ENCODE measurements at regions not wholly inside any gene's neighbourhood (a gene's known extent, or its start where the extent isn't known, plus 50 kb on each side); places are given as distances from the start of the nearest gene placed in this dataset.

GRCh38 chr17:6323626-6324356 lies 111.1 kb downstream of the AIPL1 start:
- ATAC-seq = no peak

DNA sequence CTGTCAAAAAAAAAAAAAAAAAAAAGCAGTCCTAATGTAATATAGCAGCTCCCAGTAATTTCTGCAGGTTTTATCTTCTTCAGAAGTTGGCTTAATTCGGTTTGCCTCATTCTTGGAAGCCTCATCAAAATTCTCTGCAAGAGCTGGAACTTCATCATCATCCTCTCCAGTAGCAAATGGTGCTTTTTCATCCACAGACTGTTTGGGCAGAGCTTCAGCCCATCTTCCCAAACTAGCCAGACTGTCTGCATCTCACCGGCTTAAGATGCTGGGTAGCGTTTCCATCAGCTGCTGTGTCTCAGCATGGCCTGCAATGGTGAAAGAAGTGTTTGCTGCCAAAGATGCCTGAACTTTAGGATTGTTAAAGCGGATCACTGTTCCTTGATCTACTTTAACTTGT lies 112.6 kb downstream of the AIPL1 start:
- no peak for ATAC-seq

GRCh38 chr17:6314311-6314710 lies 120.6 kb downstream of the AIPL1 start:
- ATAC-seq = no peak

- ATAC-seq = no peak
Observed at GRCh38 chr17:6313835-6314234, 121.1 kb downstream of the AIPL1 start.

DNA sequence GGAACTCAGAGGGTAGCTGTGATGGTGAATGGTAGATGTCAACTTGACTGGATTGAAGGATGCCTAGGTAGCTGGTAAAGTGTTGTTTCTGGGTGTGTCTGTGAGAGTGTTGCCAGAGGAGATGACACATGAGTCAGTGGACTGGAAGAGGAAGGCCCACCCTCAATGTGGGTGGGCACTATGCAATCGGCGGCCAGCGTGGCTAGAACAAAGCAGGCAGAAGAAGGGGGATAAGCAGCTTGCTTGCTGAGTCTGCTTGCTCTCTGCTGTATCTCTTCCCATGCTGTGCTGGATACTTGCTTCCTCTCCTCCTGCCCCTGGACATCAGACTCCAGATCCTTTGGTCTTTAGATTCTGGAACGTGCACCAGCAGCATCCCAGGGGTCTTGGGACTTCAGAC lies 128.1 kb downstream of the AIPL1 start:
- ATAC-seq = no peak

DNA sequence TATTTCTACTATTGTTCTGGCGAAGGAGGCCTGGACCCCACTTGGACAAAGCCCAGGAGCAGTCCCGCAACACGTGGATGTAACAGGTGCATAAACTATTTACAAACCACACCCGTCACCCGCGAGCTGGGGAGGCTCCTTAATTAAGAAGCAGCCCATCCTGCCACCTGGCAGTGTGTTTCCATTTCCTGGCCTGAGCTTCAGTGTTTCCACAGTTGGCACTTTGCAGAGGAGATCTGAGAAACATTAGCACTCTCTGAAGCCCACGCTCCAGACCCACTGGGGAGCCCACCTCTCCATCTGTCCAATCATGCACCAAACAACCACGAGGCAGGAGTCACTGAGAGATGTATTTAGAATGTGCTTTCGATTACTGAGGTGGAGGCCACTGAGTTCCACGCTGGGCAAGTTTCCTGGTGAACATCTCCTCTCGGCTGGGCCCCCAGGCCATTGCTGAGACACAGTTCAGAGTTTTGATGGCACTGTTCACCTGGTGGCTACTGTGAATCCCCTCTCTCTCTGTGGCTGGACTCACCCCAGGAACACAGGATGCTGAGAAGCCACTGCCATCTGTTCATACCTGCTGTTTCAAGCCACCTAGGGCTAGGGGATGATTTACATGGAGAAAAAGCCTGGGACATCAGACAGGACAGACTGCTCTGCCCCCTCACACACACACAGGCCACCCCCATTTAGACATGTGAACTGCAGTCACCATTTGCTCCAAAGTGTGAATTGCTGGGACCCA lies 129.1 kb downstream of the AIPL1 start:
- ATAC-seq = no peak

DNA sequence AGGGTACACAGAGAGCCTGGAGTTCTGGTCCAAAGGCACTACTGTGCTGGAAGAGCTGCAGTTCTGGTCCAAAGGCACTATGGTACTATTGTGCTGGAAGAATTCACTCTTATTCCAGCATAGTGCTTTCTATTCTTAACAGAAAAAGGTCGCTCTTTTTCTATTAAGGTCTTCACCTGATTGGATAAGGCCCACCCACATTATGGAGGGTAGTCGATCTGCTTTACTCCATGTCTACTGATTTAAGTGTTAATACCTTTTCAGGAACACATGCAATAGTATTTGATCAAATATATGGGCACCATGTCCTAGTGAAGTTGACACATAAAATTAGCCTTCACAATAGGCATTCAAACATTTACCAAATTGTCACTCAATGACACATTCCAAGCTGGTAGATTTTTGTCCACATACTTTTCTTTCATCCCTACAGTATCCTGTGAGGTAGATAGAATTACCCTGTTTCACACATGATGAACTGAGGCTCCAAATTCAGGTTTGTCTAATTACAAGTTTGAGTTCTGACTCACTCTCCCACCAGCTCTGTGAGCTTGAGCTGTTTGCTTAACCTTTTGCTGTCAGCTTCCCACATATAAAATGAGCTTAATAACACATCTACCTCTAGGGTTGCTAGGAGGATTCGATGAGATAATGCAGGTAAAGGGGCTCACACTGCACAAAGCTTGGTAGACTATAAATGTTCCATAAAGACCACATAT lies 129.9 kb downstream of the AIPL1 start:
- ATAC-seq = no peak

- no peak for ATAC-seq
Observed at GRCh38 chr17:6303664-6304063, 131.3 kb downstream of the AIPL1 start.

DNA sequence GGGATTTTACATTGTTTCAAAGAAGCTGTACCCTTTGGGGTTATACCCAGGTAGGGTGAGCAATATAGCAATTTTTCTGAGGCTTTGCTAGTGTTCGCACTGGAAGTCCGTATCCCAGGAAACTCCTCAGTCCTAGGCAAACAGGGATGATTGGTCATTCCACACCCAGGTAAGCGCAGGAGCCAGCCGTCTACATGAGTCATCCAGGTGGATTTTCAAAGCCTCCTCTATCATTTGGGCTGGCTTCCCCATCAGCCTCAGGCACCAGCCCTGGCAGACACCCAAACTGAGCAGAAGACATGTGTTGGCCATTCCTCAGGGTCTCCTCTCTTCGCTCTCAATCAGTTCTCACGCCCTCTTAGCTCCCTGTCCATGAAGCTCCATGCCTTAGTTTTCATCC lies 135.6 kb downstream of the AIPL1 start:
- ATAC-seq = no peak

DNA sequence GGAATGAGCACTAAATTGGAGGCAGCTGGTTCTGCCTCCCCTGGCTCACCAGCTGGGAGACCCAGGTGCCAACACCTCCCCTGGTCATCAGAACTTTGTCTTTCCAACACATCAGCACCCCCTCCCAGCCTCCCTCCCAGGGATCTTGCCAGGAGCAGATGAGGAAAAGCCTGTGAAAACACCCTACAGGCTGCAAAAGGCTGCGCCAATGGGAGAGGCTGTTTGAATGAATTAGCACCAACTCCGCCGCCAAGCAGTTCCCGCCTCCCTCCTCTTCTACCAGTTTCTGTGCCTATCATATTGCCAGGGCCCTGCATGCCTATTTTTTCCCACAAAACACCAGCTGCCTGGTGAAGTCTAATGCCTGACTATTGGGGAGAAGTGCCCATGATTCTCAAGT lies 137.0 kb downstream of the AIPL1 start:
- no peak for ATAC-seq

DNA sequence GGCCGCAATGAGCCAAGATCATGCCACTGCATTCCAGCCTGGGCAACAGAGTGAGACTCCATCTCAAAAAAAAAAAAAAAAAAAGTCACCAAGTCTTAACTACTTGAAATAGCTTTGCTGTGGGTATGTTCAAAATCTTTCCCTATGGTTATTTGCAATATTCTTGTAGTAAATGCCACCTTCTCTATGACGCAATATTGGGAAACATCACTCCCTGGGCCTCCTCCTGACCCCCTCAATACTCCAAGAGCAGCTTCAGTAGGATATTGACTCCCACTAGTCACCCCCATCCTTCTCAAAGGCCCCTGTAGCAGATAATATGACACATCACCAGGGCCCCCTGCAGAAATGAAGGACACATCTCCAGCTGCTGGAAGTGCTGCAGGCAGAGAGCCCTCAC lies 137.8 kb downstream of the AIPL1 start:
- ATAC-seq = no peak

GRCh38 chr17:6290488-6291196 lies 144.3 kb downstream of the AIPL1 start:
- ATAC-seq = no peak

DNA sequence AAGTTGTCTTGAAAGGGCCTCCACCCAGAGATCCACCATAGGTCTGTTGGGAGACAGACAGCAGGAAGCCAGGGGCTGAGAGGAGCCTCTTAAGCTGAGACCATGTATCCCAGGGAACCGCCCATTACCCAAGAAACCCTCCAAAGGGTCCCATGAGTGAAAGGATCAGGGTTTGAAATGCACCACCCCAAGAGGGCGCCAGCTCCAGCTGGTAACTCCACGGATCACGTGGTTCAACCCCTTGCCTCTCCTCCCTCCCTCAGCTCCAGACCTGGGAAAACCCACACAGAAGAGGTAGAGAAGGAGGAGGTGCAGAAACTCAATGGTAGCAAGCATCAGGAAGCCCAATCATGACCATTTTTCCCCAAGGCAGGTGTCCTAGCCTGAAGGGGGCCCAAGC lies 148.7 kb downstream of the AIPL1 start:
- no peak for ATAC-seq

DNA sequence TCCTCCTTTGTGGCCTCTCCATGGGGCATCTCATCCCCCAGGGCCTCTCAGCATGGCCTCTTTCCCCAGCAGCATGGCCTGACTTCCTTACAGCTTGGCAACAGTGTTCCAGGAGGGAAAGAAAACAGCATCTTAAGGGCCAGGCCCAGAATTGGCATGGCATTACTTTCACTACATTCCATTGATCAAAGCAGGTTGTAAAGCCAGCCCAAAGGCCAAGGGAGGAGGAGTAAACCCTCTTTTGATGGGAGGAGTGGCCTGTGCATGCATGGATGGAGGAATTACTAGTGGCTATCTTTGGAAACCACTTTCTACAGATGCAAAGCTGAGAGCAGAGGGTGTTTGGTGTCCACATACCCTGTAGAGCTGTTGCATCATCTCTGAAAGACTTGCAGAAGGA lies 149.4 kb downstream of the AIPL1 start:
- no peak for ATAC-seq

DNA sequence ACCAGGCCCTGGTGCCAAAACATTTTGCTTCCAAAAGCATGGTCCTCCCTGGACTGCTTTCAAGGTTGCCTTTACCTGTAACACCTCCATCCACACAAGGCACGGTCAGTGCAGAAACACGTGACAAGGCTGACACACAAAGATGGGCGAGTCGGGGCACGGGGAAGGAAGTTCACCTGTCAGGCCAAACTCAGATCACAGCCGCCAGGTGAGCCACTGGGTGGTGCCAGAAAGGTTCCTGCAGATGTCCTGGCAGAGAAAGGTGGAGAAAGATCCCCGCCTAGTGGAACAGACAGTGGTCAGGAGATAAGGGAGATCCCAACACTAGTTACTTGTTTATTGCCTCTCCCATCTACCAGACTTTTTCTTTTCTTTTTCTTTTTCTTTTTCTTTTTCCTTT lies 155.3 kb downstream of the AIPL1 start:
- no peak for ATAC-seq

- ATAC-seq = no peak
Observed at GRCh38 chr17:6278376-6278775, 156.5 kb downstream of the AIPL1 start.

- no peak for ATAC-seq
Observed at GRCh38 chr17:6276711-6277110, 158.2 kb downstream of the AIPL1 start.

GRCh38 chr17:6274310-6274709 lies 160.6 kb downstream of the AIPL1 start:
- no peak for ATAC-seq

DNA sequence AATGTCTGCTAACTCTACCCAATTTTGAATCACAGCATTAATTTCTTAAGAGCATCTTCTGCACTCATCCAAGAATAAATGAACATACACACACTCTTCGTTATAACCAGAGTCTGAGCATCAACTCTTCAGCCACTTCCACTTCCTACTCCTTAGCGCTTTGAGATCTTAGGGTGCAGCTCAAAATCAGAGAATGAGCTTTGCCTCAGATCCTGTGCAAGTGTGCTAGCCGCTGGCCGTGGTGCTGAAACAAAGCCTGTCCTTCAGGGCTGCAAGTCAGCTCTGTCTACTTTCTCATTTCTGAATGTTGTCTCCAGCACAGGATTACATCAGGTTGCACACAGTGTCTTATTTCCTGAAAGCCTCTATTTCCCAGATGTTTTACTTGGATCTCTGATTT lies 165.4 kb downstream of the AIPL1 start:
- ATAC-seq = no peak

- no peak for ATAC-seq
Observed at GRCh38 chr17:6261466-6261865, 173.5 kb downstream of the AIPL1 start.

DNA sequence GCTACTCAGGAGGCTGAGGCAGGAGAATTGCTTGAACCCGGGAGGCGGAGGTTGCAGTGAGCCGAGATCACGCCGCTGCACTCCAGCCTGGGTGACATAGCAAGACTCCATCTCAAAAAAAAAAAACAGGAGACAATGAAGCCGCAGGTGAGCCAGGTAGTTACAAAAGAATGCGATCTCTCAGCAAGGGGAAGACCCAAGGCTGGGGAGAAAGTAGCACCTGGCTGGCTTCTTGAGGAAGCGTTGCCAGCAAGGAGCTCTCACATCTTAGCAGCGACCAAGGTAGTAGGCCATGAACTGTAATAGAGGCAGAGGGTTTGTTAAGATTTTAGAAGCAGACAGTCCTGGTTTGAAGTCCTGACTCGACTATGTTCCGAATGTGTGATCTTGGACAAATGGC lies 175.0 kb downstream of the AIPL1 start:
- no peak for ATAC-seq

DNA sequence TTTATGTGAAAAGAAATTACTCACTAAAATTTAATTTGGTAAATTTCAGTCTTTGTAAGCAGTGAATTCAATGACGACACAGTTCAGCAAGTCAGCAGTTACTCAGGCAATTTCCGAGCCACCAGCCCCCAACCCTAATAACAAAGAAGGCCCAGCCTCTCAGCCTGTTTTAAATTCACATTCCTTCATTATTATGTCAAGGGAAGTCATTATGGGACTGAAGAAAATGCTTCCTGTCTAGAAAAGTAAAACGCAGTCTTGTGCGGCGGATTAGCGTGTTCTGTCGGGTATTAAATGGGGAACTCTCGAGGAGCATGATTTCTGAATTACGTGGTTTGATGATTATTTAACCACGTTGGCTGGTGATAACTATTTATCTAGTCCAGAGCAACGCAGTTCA lies 177.6 kb downstream of the AIPL1 start:
- no peak for ATAC-seq

DNA sequence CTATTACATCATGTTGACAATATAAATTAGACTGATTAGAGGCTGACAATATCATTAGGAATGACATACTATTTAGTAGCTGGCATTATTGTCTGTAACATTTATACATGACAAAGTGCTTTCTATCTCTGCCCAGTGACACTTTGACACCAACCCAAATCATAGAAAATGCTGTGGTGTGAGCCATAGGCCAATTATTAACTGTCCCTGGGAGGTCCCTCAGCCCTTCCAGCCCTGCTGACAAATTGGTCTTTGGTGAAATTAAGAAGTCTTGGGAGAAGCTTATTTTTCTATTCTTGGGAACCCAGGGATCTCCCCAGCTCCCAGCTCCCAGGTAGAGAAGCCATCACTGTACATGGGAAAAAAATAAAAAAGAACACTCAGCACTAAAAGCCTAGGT lies 179.6 kb downstream of the AIPL1 start:
- ATAC-seq = no peak
